ENCODE measurements at regions not wholly inside any gene's neighbourhood (a gene's known extent, or its start where the extent isn't known, plus 50 kb on each side); places are given as distances from the start of the nearest gene placed in this dataset.

DNA sequence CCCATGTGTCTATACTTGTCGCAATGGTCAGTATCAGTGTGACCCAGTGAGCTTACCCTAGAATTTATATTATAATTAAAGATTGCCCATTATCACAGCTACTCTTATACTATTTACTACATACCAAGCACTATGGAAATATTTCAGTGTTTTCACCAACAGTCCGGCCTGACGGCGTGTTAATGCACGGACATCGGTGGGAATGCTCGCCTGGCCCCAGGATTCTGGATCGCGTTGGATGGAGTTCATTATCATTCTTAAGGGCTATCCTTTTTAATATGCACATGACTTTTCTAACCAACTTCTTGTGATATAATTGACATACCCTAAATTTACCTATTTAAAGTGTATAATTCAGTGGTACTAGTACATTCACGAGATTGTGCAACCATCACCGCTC, 51.8 kb upstream of the AFDN start:
- no peak for DNase-seq (ENCODE audit: low read depth in 3 of 3)

DNA sequence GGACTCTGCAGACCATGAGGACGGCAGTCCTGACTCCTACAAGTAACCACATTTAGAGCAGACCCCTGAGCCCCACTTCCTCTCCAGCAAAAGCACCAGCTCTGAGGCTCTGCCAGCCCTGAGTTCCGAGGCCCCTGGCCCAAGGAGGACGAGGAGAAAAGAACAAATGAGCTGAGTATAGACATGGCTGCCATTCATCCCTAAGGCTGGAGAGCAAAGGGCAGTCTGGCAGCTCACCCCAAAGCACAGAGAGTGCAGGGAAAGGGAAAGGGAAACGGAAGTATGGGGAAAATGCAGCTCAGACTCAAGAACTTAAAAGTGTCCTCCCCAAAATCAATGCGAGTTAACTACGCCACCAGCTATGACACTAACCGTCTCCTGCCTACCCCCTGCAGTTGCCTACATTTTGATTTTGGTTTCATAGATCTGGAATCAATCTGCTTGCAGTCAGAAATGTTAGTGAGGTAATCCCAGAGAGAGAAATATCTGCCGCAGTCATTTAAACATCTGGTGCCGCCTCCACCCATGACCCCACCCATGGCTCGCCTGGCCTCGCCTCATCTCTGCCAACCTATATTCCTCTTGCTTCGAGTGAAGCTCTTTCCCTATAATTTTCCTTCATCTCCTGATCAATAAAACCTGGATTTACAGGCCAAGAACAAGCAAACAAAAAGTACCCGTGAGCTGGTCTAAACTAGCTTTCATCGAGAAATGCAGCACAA, 49.6 kb upstream of the AFDN start:
- DNase-seq (ENCODE audit: low read depth in 3 of 3): no peak
